ENCODE measurements at regions not wholly inside any gene's neighbourhood (a gene's known extent, or its start where the extent isn't known, plus 50 kb on each side); places are given as distances from the start of the nearest gene placed in this dataset.

DNA sequence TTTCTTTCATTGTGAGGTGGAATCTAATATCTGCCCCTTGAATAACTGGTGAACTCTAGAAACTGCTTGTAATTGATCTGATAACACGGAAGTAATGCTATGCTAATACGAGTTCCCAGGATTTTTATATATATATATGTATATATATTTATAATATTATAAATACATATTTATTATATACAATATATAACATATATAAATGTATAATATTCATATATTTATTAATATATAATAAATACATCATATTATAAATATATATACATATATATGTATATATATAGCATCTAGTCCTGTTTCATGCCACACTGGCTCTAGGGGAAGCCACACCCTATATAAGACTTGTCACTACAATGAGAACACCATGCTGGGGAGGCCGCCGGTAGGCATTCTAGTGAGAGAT lies 156.7 kb upstream of the CDH19 start:
- H2BK20ac ChIP-seq (ENCODE audit: low read length): no peak overlapping the region
- H3K23ac ChIP-seq (ENCODE audit: insufficient read length): no peak overlapping the region
- no peak overlapping the region for H4K8ac ChIP-seq (ENCODE audit: extremely low read depth, insufficient read depth, low read length)
- H3K27me3 ChIP-seq (replicated peaks in 1 of 4; ENCODE audit: control insufficient read depth in 3 of 4, extremely low read depth in 1 of 4, insufficient read depth in 3 of 4, low read length in 3 of 4): no peaks in the 10 kb centered on the region
- H3K27ac ChIP-seq (ENCODE audit: low read depth, low read length): no peak overlapping the region
- H3K4me2 ChIP-seq (ENCODE audit: insufficient read depth in 1 of 2, low read depth in 2 of 2, low read length in 2 of 2): no peak overlapping the region
- H2BK5ac ChIP-seq (ENCODE audit: low read depth, low read length): no peak overlapping the region
- no peak overlapping the region for H3K56ac ChIP-seq (replicated peaks; ENCODE audit: insufficient read length, low read depth, low read length)
- FAIRE-seq (no peak), DNase-seq (ENCODE audit: low read depth in 1 of 2, low spot score in 2 of 2) (no peak)
- H3K14ac ChIP-seq (ENCODE audit: insufficient read length): no peak overlapping the region
- 89% methylated on average over 4 of the region's 4 CpGs; no CpG with 5 or more reads in 1 of the 2 experiments for WGBS, 2 experiments (ENCODE audit: extremely low coverage in 1 of 2, insufficient coverage in 1 of 2, insufficient read length in 1 of 2, insufficient replicate concordance in 2 of 2, low coverage in 1 of 2, low lambda C conversion rate in 2 of 2, missing lambda C conversion rate in 1 of 2)
- no peaks in the 10 kb centered on the region for H3K23me2 ChIP-seq (ENCODE audit: low read depth, low read length)
- no peak overlapping the region for H4K5ac ChIP-seq (ENCODE audit: insufficient read length, low read depth, low read length)
- H3K9ac ChIP-seq (replicated peaks in 1 of 4; ENCODE audit: extremely low read depth in 1 of 4, low read depth in 3 of 4, low read length in 3 of 4): no peak overlapping the region
- H3K79me1 ChIP-seq (ENCODE audit: low read depth, low read length): no peaks in the 10 kb centered on the region
- H2BK12ac ChIP-seq (ENCODE audit: low read depth, low read length): no peak overlapping the region
- H2BK120ac ChIP-seq (replicated peaks; ENCODE audit: low read depth, low read length): peak overlapping the region; percentile 83
- H3K18ac ChIP-seq (ENCODE audit: extremely low read depth, low read length): no peak overlapping the region
- no peaks in the 10 kb centered on the region for H4K20me1 ChIP-seq (replicated peaks in 1 of 2; ENCODE audit: control insufficient read depth in 1 of 2, insufficient read depth in 2 of 2, low read length in 2 of 2)
- TF ChIP-seq BRCA1 (IDR thresholded peaks at IDR 0.05; ENCODE audit: low read depth, low read length) (no peak), TCF12 (IDR thresholded peaks at IDR 0.05; ENCODE audit: low read depth, low read length) (no peak), POLR2AphosphoS5 (IDR thresholded peaks at IDR 0.05; ENCODE audit: low read depth, low read length) (no peak), KDM5A (IDR thresholded peaks at IDR 0.05; ENCODE audit: low read length) (no peak), BCL11A (IDR thresholded peaks at IDR 0.05; ENCODE audit: low read depth in 2 of 2, low read length in 2 of 2) (no peak), MAFK (IDR thresholded peaks at IDR 0.05; ENCODE audit: low read depth, low read length) (no peak), RFX5 (IDR thresholded peaks at IDR 0.05; ENCODE audit: borderline replicate concordance, low read depth, low read length) (no peak), RXRA (IDR thresholded peaks at IDR 0.05; ENCODE audit: insufficient read depth, low read depth, low read length) (no peak), PHF8 (conservative IDR thresholded peaks at IDR 0.05; ENCODE audit: low read depth, low read length) (no peak), KDM4A (IDR thresholded peaks at IDR 0.05; ENCODE audit: low read depth, low read length, severe bottlenecking) (no peak), CTCF (IDR thresholded peaks at IDR 0.05; ENCODE audit: control extremely low read depth in 1 of 3, insufficient read depth in 1 of 3, low read depth in 1 of 3, low read length in 3 of 3) (no peak)
- POLR2A ChIA-PET (ENCODE audit: partially characterized antibody): no interaction called here
- no peak overlapping the region for H2AFZ ChIP-seq (ENCODE audit: low read length)
- H2AK5ac ChIP-seq (ENCODE audit: low read depth, low read length): no peak overlapping the region
- H3K36me3 ChIP-seq (ENCODE audit: control insufficient read depth in 2 of 4, insufficient read depth in 4 of 4, low read length in 3 of 4): no peaks in the 10 kb centered on the region
- H3K4me3 ChIP-seq (ENCODE audit: extremely low read depth in 1 of 4, insufficient read depth in 2 of 4, low read depth in 3 of 4, low read length in 4 of 4): no peak overlapping the region
- H3K4me1 ChIP-seq (replicated peaks in 1 of 4; ENCODE audit: control insufficient read depth in 3 of 4, insufficient read depth in 4 of 4, low read length in 3 of 4): peaks cover 0 to 5% (median 3%) of the 10 kb centered on the region in 4 experiments; a peak in 3 of 7 replicates
- peak overlapping the region; percentile 23 for H3K4ac ChIP-seq (replicated peaks; ENCODE audit: insufficient read length, low read depth, low read length)
- H4K91ac ChIP-seq (replicated peaks; ENCODE audit: insufficient read length, low read length): no peak overlapping the region
- no peak overlapping the region for H2BK15ac ChIP-seq (ENCODE audit: low read length)
- CTCF ChIA-PET (ENCODE audit: partially characterized antibody): no interaction called here
- no peaks in the 10 kb centered on the region for H3K79me2 ChIP-seq (ENCODE audit: control insufficient read depth in 1 of 2, insufficient read depth in 2 of 2, low read length in 2 of 2)
- H3K9me3 ChIP-seq (ENCODE audit: insufficient read depth in 2 of 2, low read depth in 1 of 2, low read length in 1 of 2): no peaks in the 10 kb centered on the region

Data from H1 (cell line).